CD14-positive monocyte (primary cell): ENCODE measurements at regions not wholly inside any gene's neighbourhood (a gene's known extent, or its start where the extent isn't known, plus 50 kb on each side); places are given as distances from the start of the nearest gene placed in this dataset.

Experiments
- DNase-seq, 3 donors: peaks; one replicate each; pipeline ENCODE4 v3.0.0-alpha.2; 2011 to 2022
- H2AFZ ChIP-seq: 2 replicates; pipeline ENCODE4 v1.6.0; 2012; ENCODE audit warnings: mild to moderate bottlenecking, low read depth, low read length, inconsistent platforms; ENCODE audit not compliant: insufficient read depth, poor library complexity, severe bottlenecking
- H3K27ac ChIP-seq, 2 donors: 1 replicate in 1 of 2; 2 replicates in 1 of 2; pipeline ENCODE4 v1.5.1; 2012 to 2013; ENCODE audit warnings: low read length in 2 of 2, control low read depth in 1 of 2, inconsistent platforms in 1 of 2, low read depth in 1 of 2, mild to moderate bottlenecking in 1 of 2
- H3K27me3 ChIP-seq, 2 donors: one replicate each; pipeline versions ENCODE4 v1.6.0 to v1.6.1; 2011 to 2013; ENCODE audit warnings: low read length in 2 of 2; ENCODE audit not compliant: control insufficient read depth in 2 of 2, insufficient read depth in 2 of 2
- H3K36me3 ChIP-seq, 2 donors: replicated peaks in 1 of 2; 1 replicate in 1 of 2; 2 replicates in 1 of 2; pipeline versions ENCODE4 v1.5.1 to v1.6.1; 2012 to 2013; ENCODE audit warnings: low read length in 2 of 2, control low read depth in 1 of 2, inconsistent platforms in 1 of 2, mild to moderate bottlenecking in 1 of 2; ENCODE audit not compliant: insufficient read depth in 2 of 2, control insufficient read depth in 1 of 2
- H3K4me1 ChIP-seq, 2 donors: 1 replicate in 1 of 2; 2 replicates in 1 of 2; pipeline versions ENCODE4 v1.5.1 to v1.6.1; 2012 to 2013; ENCODE audit warnings: low read length in 2 of 2, control low read depth in 1 of 2, inconsistent platforms in 1 of 2, mild to moderate bottlenecking in 1 of 2, moderate library complexity in 1 of 2; ENCODE audit not compliant: insufficient read depth in 2 of 2, control insufficient read depth in 1 of 2
- H3K4me2 ChIP-seq: replicated peaks from 2 replicates; pipeline ENCODE3; 2012; ENCODE audit warnings: low read length, moderate library complexity, mild to moderate bottlenecking; ENCODE audit not compliant: poor library complexity, severe bottlenecking; ENCODE audit errors: extremely low read depth
- H3K4me3 ChIP-seq, 3 experiments: fragments of 200-600 bp in 1 of 3; sonication (generic) in 1 of 3; replicated peaks in 1 of 3; 1 replicate in 2 of 3; 2 replicates in 1 of 3; pipeline ENCODE4 v1.5.1; 2011 to 2013; ENCODE audit warnings: low read length in 3 of 3, mild to moderate bottlenecking in 3 of 3, control low read depth in 2 of 3, low read depth in 2 of 3, inconsistent platforms in 1 of 3, moderate library complexity in 1 of 3
- H3K79me2 ChIP-seq: 2 replicates; pipeline ENCODE4 v1.6.0; 2012; ENCODE audit warnings: mild to moderate bottlenecking, control low read depth, inconsistent platforms, low read length, moderate library complexity; ENCODE audit not compliant: insufficient read depth
- H3K9ac ChIP-seq: 2 replicates; pipeline ENCODE4 v1.6.0; 2017; ENCODE audit warnings: low read length, mild to moderate bottlenecking; ENCODE audit not compliant: insufficient read depth, poor library complexity, severe bottlenecking
- H3K9me3 ChIP-seq, 2 donors: replicated peaks in 1 of 2; 1 replicate in 1 of 2; 2 replicates in 1 of 2; pipeline versions ENCODE4 v1.5.1 to v1.6.1; 2012 to 2013; ENCODE audit warnings: low read length in 2 of 2, control low read depth in 1 of 2; ENCODE audit not compliant: control insufficient read depth in 1 of 2, insufficient read depth in 1 of 2
- H4K20me1 ChIP-seq: 2 replicates; pipeline ENCODE4 v1.6.0; 2012; ENCODE audit warnings: mild to moderate bottlenecking, low read length, control low read depth, moderate library complexity; ENCODE audit not compliant: insufficient read depth
- H3K27ac Mint-ChIP-seq, 7 donors: one replicate each; pipeline ENCODE4 v1.8.0; 2020; ENCODE audit warnings: mild to moderate bottlenecking in 7 of 7, mixed read lengths in 7 of 7, moderate library complexity in 6 of 7, inconsistent platforms in 2 of 7
- H3K27me3 Mint-ChIP-seq, 3 donors: one replicate each; pipeline ENCODE4 v1.8.0; 2021 to 2022; ENCODE audit warnings: low read depth in 3 of 3, mild to moderate bottlenecking in 3 of 3, mixed read lengths in 3 of 3, moderate library complexity in 3 of 3, inconsistent platforms in 1 of 3
- H3K36me3 Mint-ChIP-seq, 2 donors: one replicate each; pipeline ENCODE4 v1.8.0; 2020; ENCODE audit warnings: mixed read lengths in 2 of 2, inconsistent platforms in 1 of 2, mild to moderate bottlenecking in 1 of 2
- H3K4me1 Mint-ChIP-seq: one replicate; pipeline ENCODE4 v1.8.0; 2020; ENCODE audit warnings: mild to moderate bottlenecking, mixed read lengths
- H3K4me3 Mint-ChIP-seq, 2 donors: one replicate each; pipeline ENCODE4 v1.8.0; 2020; ENCODE audit warnings: mild to moderate bottlenecking in 2 of 2, mixed read lengths in 2 of 2, moderate library complexity in 1 of 2
- H3K9me3 Mint-ChIP-seq, 7 donors: one replicate each; pipeline ENCODE4 v1.8.0; 2020 to 2022; ENCODE audit warnings: mixed read lengths in 7 of 7, mild to moderate bottlenecking in 6 of 7, moderate library complexity in 6 of 7, inconsistent platforms in 2 of 7
- CTCF ChIP-seq: fragments of 200-600 bp; IDR thresholded peaks from one replicate; pipeline ENCODE4 v1.8.0; 2022; ENCODE audit warnings: antibody characterized with exemption, mild to moderate bottlenecking
- WGBS: methylation state at CpG from one replicate; pipeline ENCODE4 v1.1.5; 2013; ENCODE audit warnings: missing lambda C conversion rate; ENCODE audit not compliant: insufficient coverage; 5-methylcytosine and 5-hydroxymethylcytosine counted together
- intact Hi-C, 2 donors: fragments of 100-400 bp; cut with micrococcal nuclease; formaldehyde crosslinking; loops; one replicate each; pipeline versions ENCODE4 v1.15.0 to v1.15.1; 2023

DNA sequence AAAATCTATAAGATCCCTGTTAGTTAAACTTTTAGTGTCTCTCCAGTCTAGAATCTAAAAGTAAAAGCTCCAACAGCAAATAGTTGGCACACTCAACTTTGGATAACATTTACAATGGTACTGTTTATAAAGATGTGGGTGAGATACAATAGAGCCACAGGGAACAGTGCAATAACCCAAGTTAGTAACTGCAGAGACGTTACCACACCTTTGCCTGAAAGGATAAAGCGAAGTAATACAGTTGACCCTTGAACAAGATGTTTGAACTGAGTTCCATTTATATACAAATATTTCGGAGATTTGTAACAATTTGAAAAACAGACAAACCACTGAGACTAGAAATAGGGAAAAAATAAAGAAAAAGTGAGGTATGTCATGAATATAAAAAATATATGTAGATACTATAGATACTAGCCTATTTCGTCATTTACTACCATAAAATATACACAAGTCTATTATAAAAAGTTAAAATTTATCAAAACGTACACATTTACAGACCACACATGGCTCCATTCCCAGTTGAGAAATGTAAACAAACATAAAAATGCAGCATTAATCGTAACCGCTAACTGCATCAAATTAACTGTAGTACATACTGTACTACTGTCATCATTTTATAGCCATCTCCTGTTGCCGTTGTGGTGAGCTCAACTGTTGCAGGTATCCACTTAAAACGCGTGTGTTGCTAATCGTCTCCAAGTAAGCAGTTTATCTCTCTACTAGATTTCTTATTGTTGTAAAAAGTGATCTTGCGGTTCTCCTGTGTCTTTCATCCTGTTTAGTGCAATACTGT is 56.5 kb upstream of the HIF1A start:
- no peak overlapping the region for H3K27ac Mint-ChIP-seq
- Histone ChIP-seq H2AFZ (no peak overlapping the region), H3K27ac (no peak overlapping the region), H4K20me1 (no peaks in the 10 kb centered on the region), H3K4me2 (no peak overlapping the region), H3K9ac (no peak overlapping the region), H3K27me3 (no peaks in the 10 kb centered on the region), H3K9me3 (no peaks in the 10 kb centered on the region), H3K4me3 (no peak overlapping the region), H3K79me2 (no peaks in the 10 kb centered on the region), H3K4me1 (peaks cover 12 to 13% of the 10 kb centered on the region in 2 donors), H3K36me3 (no peaks in the 10 kb centered on the region)
- intact Hi-C loops, result no loop called here
- peaks cover 15% of the 10 kb centered on the region for H3K4me1 Mint-ChIP-seq
- no peak overlapping the region for H3K4me3 Mint-ChIP-seq
- H3K36me3 Mint-ChIP-seq, result no peaks in the 10 kb centered on the region
- DNase-seq, result no peak
- WGBS, result 96% methylated on average over 4 of the region's 12 CpGs
- TF ChIP-seq CTCF, result no peak
- peaks cover 0 to 3% (median 0%) of the 10 kb centered on the region in 3 donors for H3K27me3 Mint-ChIP-seq
- peaks cover 0 to 5% (median 0%) of the 10 kb centered on the region in 7 donors for H3K9me3 Mint-ChIP-seq

GRCh38 chr14:61640158-61641136 is 54.9 kb upstream of the HIF1A start:
- Histone ChIP-seq H3K27ac (no peak overlapping the region), H3K9me3 (no peaks in the 10 kb centered on the region), H4K20me1 (no peaks in the 10 kb centered on the region), H3K36me3 (no peaks in the 10 kb centered on the region), H2AFZ (no peak overlapping the region), H3K4me3 (no peak overlapping the region), H3K27me3 (no peaks in the 10 kb centered on the region), H3K4me2 (no peak overlapping the region), H3K79me2 (no peaks in the 10 kb centered on the region), H3K4me1 (peaks cover 13 to 21% of the 10 kb centered on the region in 2 donors), H3K9ac (no peak overlapping the region)
- Mint-ChIP-seq H3K27ac (no peak overlapping the region), H3K36me3 (no peaks in the 10 kb centered on the region), H3K27me3 (peaks cover 0 to 3% (median 0%) of the 10 kb centered on the region in 3 donors), H3K4me3 (no peak overlapping the region), H3K9me3 (peaks cover 0 to 5% (median 0%) of the 10 kb centered on the region in 7 donors), H3K4me1 (peaks cover 22% of the 10 kb centered on the region)
- no peak for TF ChIP-seq CTCF
- intact Hi-C loops, result no loop called here
- no peak for DNase-seq
- WGBS, result 96% methylated on average over 10 of the region's 14 CpGs
